H1 (cell line): ENCODE measurements at regions not wholly inside any gene's neighbourhood (a gene's known extent, or its start where the extent isn't known, plus 50 kb on each side); places are given as distances from the start of the nearest gene placed in this dataset.

Experiments
- CHD1 ChIP-seq: IDR thresholded peaks from 2 replicates; pipeline ENCODE4 v1.6.1; 2012; ENCODE audit warnings: low read depth, low read length, improper control_type of control experiment
- CTCF ChIP-seq, 3 experiments: IDR thresholded peaks; 1 replicate in 2 of 3; 2 replicates in 1 of 3; pipeline versions ENCODE4 v1.5.1 to v1.6.1; 2011; ENCODE audit warnings: low read length in 3 of 3, mild to moderate bottlenecking in 3 of 3, inconsistent platforms in 2 of 3, low read depth in 1 of 3, moderate library complexity in 1 of 3; ENCODE audit not compliant: insufficient read depth in 1 of 3; ENCODE audit errors: control extremely low read depth in 1 of 3
- E2F6 ChIP-seq: IDR thresholded peaks from 2 replicates; pipeline ENCODE4 v1.6.1; 2012; ENCODE audit warnings: inconsistent platforms
- EP300 ChIP-seq, 2 experiments: IDR thresholded peaks; 1 replicate in 1 of 2; 2 replicates in 1 of 2; pipeline ENCODE4 v1.6.1; 2011 to 2012; ENCODE audit warnings: low read depth in 2 of 2, low read length in 2 of 2, mild to moderate bottlenecking in 2 of 2, borderline replicate concordance in 1 of 2, inconsistent platforms in 1 of 2, moderate library complexity in 1 of 2
- GABPA ChIP-seq: IDR thresholded peaks from 2 replicates; pipeline ENCODE4 v1.6.1; 2011; ENCODE audit warnings: mild to moderate bottlenecking, low read length, moderate library complexity, borderline replicate concordance; ENCODE audit not compliant: insufficient read depth
- HDAC2 ChIP-seq, 2 experiments: fragments of 300-600 bp in 1 of 2; sonication (generic) in 1 of 2; IDR thresholded peaks; 2 replicates each; pipeline ENCODE4 v1.6.1; 2011 to 2012; ENCODE audit warnings: low read depth in 2 of 2, low read length in 2 of 2, mild to moderate bottlenecking in 2 of 2, moderate library complexity in 2 of 2, borderline replicate concordance in 1 of 2, inconsistent platforms in 1 of 2
- NRF1 ChIP-seq: IDR thresholded peaks from 2 replicates; pipeline ENCODE4 v1.6.1; 2011; ENCODE audit warnings: mild to moderate bottlenecking, low read depth, low read length, improper control_type of control experiment
- POLR2A ChIP-seq, 2 experiments: IDR thresholded peaks; 1 replicate in 1 of 2; 2 replicates in 1 of 2; pipeline ENCODE4 v1.6.1; 2011; ENCODE audit warnings: low read depth in 2 of 2, low read length in 2 of 2, mild to moderate bottlenecking in 2 of 2; ENCODE audit errors: control extremely low read depth in 1 of 2
- RAD21 ChIP-seq, 2 experiments: IDR thresholded peaks in 1 of 2; conservative IDR thresholded peaks in 1 of 2; 2 replicates each; pipeline ENCODE4 v1.6.1; 2011; ENCODE audit warnings: low read depth in 2 of 2, low read length in 2 of 2, improper control_type of control experiment in 1 of 2, inconsistent platforms in 1 of 2, mild to moderate bottlenecking in 1 of 2, moderate library complexity in 1 of 2
- SIN3A ChIP-seq, 2 experiments: IDR thresholded peaks in 1 of 2; conservative IDR thresholded peaks in 1 of 2; 2 replicates each; pipeline ENCODE4 v1.6.1; 2011 to 2012; ENCODE audit warnings: low read length in 2 of 2, improper control_type of control experiment in 1 of 2, low read depth in 1 of 2, mild to moderate bottlenecking in 1 of 2
- SRF ChIP-seq: IDR thresholded peaks from 2 replicates; pipeline ENCODE4 v1.6.1; 2011; ENCODE audit warnings: mild to moderate bottlenecking, low read depth, low read length, moderate library complexity
- TAF1 ChIP-seq: IDR thresholded peaks from 2 replicates; pipeline ENCODE4 v1.6.1; 2011; ENCODE audit warnings: mild to moderate bottlenecking, low read depth, low read length
- TEAD4 ChIP-seq: IDR thresholded peaks from 2 replicates; pipeline ENCODE4 v1.6.1; 2012; ENCODE audit warnings: low read depth, low read length, inconsistent platforms, mixed read lengths
- YY1 ChIP-seq: IDR thresholded peaks from 2 replicates; pipeline ENCODE4 v1.6.1; 2011; ENCODE audit warnings: low read depth, mild to moderate bottlenecking, low read length

- TF ChIP-seq E2F6 = no peak
- TF ChIP-seq POLR2A (IDR thresholded peaks at IDR 0.05; ENCODE audit: control extremely low read depth in 1 of 2, low read depth in 2 of 2, low read length in 2 of 2) = no peak
- no peak for TF ChIP-seq YY1
- no peak for TF ChIP-seq TAF1
- no peak for TF ChIP-seq HDAC2 (IDR thresholded peaks at IDR 0.05; ENCODE audit: borderline replicate concordance in 1 of 2, low read depth in 2 of 2, low read length in 2 of 2)
- TF ChIP-seq EP300 (IDR thresholded peaks at IDR 0.05; ENCODE audit: borderline replicate concordance in 1 of 2, low read depth in 2 of 2, low read length in 2 of 2) = no peak
- TF ChIP-seq RAD21 (IDR thresholded peaks at IDR 0.05 in 1 of 2, conservative IDR thresholded peaks at IDR 0.05 in 1 of 2; ENCODE audit: low read depth in 2 of 2, low read length in 2 of 2) = no peak
- TF ChIP-seq CTCF (IDR thresholded peaks at IDR 0.05; ENCODE audit: control extremely low read depth in 1 of 3, insufficient read depth in 1 of 3, low read depth in 1 of 3, low read length in 3 of 3) = no peak
- TF ChIP-seq SIN3A (conservative IDR thresholded peaks at IDR 0.05 in 1 of 2, IDR thresholded peaks at IDR 0.05 in 1 of 2; ENCODE audit: low read depth in 1 of 2, low read length in 2 of 2) = no peak
- TF ChIP-seq CHD1 = no peak
- no peak for TF ChIP-seq TEAD4
- TF ChIP-seq GABPA = no peak
- TF ChIP-seq SRF = no peak
- TF ChIP-seq NRF1 = no peak
These were observed 208.0 kb upstream of the KCNH7 start for GRCh38 chr2:163046615-163047014.
